HG02884 (cell line): ENCODE measurements at regions not wholly inside any gene's neighbourhood (a gene's known extent, or its start where the extent isn't known, plus 50 kb on each side); places are given as distances from the start of the nearest gene placed in this dataset.

Experiments
- ATAC-seq: cut with Tn5 transposase; IDR thresholded peaks from one replicate; pipeline ENCODE4 v1.9.1; 2021; ENCODE audit warnings: mild to moderate bottlenecking, moderate library complexity; ENCODE audit not compliant: unreplicated experiment

DNA sequence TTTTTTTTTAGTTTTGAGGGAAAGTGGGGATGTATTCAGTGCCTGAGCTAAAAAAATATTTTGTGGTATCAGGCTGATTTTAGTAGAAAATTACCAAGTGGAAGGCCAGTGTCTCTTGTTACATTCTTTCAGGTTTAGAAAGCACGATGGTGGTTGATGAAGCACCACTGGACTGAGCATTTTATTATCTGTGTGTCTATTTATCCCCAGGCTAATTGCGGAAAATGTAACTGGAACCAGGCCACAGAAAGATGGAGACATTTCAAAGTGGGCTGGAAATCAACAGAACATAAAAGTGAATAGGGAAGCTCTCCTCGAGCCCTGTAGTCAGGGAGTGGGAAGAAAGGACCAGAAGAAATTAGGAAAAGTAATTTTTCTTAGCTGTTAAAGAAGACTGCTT is 261.0 kb downstream of the STK31 start:
- ATAC-seq: no peak

DNA sequence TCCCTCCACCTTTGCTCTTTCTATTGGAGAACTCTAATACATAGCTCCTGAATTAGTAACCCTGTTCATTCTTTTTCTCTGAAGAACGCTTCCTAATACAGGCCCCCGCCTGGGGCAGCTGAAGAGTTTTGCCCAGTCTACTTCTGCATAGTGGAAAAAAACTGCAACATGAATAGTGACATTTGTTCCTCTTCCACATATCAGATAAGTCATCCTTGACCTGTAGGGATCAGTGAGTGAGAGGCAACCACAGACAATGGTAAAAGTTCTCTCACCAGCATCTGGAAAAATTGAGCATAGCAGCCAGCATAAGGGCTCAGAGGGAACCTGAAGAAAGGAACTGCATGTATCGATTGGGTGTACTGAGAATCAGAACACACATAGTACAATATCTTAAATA is 262.0 kb downstream of the STK31 start:
- ATAC-seq: no peak

DNA sequence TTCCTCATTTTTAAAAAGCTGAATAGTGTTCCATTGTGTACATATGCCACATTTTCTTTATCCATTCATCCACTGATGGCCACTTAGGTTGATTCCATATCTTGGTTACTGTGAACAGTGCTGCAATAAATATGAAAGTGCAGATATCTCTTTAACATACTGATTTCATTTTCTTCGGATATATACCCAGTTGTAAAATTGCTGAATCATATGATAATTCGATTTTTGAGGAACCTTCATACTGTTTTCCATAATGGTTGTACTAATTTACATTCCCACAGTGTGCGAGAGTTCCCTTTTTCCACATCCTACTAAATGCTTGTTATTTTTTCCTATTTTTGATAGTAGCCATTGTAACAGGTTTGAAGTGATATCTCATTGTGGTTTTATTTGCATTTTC is 263.2 kb downstream of the STK31 start:
- no peak for ATAC-seq

DNA sequence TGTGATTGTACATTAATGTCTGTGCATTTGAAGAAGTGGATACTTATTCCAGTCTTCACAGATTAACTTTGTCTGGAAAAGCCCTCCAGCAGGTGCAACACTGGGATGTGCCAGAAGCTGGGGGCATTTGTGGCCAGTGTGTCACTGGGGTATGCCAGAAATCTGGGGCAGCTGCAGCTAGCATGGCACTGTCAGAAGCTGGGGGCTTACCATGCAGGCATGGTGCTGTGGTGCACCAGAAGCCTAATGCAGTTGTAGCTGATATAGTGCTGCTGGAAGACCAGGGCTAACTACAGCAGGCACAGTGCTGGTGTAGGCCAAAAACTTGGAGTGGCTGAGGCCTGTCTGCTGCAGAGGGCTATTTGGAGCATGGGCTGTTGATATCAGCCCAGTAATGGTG is 270.1 kb downstream of the STK31 start:
- no peak for ATAC-seq

DNA sequence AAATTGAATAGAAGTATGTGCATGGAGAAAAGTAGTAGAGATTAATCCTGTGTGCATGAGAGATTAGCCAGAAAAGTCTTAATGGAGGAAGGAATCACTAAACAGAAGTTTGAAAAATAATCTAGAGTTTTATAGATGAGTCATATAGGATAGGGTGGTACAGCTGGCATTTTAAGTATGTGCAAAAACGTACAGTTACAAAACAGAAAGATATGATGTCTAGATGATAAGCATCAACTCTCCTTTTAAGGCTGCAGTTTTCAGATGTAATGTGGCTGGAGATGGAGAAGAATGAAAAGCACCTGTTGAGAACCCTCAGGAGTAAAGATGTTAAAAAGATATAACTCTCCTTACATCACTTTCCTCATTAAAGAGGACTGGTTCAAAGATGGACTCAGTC is 271.3 kb downstream of the STK31 start:
- ATAC-seq: no peak

DNA sequence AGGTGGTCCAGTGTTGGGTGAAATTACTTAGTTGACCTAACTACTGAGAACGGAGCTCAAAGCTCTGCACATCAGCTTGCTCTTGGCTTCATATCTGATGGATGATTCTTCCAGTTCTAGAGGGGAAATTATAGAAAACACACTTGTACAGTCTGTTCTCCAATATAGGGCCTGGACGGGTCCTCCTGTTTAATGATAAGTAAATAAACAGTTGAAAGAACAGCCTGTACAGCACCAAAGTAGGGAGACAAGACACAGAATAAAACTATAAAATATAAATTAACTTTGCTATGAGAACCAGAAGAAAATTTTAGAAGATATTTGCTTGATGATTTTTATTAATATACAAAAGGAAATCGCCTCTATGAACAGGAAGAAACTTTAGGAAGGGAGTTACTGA is 271.7 kb downstream of the STK31 start:
- ATAC-seq: no peak

DNA sequence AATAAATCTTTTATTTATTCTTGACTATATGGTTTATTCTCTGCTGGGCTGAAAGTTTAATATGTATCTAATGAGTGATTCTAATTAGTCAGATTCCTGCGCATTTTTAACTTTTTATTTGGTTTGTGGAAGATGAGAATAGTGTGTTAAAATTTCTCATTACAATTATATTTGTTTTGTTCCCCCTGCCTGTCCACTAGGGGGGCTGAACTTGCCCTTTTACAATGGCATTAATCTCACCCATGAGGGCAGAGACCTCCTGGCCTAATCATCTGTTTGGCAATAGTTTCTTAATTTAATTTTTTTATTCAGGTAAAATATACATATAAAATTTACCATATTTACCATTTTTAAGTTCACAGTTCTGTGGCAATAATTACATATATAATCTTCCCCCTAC is 278.5 kb upstream of the NPY start:
- ATAC-seq: no peak

DNA sequence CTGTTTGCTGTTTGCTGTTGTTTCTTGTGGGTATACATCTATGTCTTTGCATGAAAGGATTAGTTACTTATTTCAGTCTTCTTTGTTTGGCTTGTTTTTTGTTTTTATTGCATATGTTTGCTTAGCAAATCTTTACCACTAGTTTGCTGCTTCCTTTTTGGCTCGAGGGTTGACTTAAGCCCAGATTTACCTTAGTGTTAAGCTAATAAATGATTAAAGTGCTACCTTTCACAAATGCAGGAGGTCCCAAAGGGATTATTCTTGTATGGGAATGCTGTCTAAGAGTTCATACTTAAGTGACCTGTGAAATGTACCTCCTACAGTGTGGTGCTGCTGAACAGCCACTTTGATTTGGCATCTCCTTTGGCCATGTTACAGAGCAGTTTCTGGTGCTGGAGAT is 273.5 kb upstream of the NPY start:
- ATAC-seq: no peak

DNA sequence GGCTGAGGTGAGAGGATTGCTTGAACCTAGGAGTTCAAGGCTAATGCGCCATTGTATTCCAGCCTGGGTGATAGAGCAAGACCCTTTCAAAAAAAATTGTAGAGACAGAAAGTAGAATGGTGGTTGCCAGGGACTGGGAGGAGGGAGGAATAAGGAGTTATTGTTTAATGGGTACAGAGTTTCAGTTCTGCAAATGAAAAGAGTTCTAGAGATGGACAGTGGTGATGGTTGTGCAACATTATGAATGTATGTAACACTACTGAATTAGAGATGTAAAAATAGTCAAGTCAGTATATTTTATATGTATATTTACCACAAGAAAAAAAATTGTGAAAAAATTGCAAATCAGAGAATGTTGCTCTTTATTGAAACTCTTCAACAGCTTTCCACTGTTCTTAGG is 266.5 kb upstream of the NPY start:
- no peak for ATAC-seq

DNA sequence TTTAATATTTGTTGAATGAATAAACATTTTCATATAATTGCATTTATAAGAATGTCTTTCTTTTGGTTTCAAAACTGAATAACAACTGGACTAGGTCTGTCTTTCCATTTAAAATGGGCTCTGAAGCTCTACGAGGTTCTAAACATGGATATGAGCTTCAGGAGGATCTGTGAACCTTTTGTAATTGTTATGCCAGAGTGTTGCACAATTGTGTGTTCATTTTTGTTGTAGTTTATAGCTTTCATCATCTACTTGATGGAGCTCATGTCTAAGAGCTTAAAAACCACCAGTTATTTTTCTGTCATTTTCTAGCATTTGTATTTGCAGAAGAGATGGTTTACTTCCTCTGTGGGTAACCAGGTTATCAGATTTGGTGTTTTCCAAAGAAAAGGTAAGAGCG is 265.7 kb upstream of the NPY start:
- ATAC-seq: no peak

DNA sequence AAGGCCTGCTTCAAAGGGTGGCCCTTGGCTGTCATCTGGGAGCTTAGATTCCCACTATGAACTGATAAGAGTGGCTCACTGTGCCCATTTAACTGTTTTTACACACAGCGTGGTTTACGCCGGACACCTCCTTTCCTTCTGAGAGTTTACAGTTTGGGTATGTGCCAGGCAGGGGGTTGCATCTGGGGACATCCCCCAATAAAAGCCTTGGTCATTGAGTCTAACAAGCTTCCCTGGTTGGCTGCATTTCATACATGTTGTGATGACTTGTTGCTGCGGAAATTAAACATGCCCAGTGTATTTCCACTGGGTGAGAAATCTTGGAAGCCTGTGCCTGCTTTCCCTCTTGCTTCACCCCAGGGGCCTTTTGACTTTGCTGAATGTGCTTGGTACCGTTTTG is 264.1 kb upstream of the NPY start:
- ATAC-seq: no peak

DNA sequence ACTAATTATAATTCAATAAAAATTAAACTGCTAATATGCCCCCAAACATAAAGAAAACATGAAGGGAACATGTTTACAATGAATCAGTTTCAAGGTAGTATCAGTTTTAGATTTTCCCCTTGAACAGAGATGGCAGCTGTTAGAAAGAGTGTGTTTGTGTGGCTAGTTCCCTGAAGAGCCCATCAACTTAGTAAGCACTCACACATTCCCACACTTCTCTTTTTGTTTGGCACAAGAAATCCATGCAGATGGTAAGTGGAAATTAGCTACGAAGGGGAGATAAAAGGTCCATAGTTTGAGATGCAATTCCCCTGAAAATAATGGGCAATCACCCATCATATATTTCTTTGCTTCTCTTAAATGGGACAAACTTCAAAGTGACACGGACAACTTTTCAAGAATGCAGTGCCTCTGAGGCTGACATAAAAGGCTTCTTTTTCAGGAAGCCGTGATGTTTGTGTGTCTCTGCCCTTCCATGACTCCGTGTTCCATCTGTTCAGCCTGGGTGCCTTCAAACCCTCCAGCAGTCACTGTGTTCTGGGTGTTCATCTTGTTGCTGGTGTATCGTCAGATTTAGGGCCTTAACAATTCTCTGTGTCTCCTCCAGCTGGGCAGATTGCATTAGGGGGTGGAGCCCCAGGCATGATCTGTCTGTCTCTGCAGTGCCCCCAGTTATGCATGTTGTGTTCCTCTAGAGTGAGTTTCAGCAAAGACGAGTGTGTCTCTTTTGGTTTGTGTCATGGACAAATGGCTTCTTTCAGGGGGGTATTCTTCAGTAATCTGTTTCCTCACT is 259.5 kb upstream of the NPY start:
- no peak for ATAC-seq

DNA sequence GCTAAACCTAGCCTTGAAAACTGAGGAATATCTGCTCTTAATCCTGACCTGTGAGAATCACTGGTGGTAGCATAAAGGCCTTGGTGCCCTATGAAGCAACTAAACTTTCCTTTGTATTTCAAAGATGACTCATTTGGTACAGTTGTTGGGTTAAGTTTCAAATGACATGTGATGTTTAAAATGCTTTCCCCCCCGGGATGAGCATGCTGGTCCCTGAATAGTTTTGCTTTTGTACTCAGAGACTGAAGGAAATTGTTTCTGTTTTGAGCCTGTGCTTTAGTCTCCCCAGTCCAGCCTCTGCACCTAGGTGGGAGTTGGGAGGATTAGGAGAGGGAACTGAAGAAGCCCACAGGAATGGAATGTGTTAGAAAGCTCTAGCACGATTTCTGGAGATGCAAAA is 258.9 kb upstream of the NPY start:
- no peak for ATAC-seq

DNA sequence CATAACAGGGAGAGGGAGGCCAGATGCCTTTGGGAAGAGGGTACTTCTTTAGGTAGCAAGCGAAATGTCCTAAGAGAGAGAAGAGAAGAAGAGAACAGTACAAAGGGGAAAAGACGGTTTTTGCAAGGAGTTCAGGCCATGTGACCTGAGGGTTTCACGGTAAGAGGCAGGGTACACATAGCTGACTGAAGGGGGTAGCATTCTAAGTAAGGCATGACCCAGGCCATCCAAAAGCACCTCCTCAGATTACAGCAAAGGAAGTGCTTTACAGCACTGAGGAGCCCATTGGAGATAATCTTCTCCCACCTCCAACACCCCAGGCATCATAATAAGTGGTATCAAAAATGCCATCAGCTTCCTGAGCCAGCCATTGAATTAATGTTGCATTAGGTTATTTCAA is 258.2 kb upstream of the NPY start:
- ATAC-seq: no peak

DNA sequence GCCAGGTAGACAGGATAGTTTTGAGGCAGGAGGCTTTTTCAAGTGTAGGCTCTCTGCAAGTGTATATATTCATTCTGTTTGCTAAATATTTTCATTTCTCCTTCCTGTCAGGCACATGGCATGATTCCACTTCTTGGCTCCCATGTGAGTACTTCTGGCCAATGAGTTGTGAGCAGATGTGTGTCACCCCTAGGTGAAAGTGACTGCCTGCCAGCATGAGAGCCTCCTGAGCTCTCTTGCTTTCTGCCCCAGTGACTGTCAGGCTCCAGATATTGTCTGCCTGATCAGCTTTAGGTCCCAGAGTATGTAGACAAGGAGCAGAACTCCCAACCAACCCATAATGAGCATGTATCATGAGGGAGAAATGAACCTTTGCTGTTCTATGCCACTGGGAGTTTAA is 257.6 kb upstream of the NPY start:
- no peak for ATAC-seq

DNA sequence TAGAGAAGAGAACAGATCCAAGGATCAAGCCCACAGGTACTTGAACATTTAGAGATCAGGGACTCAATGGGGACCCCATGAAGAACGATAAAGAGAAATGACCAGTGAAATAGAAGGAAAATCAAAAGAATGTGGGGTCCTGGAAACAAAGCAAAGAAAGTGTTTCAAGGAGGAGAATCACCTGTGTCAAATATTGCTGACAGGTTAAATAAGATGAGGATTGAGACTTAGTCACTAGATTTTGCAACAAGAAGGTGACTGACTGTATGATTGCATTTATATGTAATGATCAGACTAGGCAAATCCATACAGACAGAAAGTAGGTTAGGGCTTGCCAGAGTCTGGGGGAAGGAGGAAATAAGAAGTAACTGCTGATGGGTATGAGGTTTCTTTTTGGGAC is 254.9 kb upstream of the NPY start:
- no peak for ATAC-seq

DNA sequence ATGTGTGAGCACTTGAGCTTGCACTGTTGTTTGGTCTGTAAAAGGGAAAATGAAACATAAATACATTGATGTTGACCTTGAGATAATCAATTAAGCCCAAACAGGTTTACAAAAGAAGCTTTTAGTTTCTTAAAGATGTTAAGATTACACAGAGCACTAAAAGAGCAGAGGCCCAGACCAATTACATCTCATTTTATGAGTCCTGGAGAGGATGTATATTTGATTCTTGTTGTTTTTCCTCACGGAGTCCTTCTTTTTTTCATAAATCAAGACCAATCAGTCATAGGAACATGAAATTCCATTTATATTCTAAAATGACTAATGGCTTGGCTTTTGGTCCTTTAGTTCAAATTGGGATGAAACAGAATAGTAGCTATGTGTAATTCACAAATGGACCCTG is 249.7 kb upstream of the NPY start:
- no peak for ATAC-seq

DNA sequence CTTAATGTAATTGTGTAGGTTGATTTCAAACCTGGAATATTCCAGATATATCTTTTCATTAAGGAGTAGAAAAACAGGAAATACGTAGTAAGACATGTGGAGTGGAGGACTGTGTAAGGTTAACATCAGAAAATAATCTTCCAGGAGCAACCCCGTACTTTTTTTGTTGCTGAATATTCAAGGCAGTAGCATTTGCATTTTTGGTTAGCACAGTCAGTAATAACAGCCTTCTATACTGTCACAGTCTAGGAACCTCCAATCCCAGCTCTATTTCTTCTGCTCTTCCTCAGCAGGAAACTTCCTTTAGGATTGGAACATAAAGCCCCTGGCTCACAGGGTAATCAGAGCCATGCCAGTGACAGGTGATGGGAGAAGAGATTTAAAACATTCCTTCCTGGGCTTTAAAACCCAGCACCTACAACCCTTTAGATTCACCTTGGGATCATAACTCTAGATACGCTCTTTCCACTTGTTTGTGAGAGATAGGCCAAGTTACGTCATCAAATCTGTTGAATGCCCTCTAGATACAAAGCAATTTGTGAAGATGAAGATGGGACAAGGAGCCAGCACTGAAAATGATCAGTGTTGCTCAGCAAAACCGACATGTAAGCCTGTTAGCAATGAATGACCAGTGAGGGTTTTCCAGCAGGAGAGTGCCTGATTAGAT is 248.5 kb upstream of the NPY start:
- ATAC-seq: no peak

DNA sequence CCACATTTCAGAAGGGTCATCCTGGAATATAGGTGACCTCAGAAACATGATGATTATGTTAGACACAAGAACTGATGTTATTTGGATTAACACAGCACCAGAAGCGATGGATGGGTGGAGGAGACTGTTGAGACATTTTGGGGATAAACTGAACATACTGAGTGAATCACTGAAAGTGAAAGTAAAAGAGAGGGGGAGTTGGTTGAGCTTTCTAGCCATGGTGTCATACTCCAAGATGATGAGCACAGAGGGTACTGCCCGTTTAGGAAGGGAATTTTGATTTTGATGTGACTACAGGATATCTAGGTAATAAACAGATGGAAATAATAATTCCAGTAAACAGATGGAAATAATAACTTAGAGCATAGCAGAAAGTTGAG is 248.0 kb upstream of the NPY start:
- no peak for ATAC-seq

DNA sequence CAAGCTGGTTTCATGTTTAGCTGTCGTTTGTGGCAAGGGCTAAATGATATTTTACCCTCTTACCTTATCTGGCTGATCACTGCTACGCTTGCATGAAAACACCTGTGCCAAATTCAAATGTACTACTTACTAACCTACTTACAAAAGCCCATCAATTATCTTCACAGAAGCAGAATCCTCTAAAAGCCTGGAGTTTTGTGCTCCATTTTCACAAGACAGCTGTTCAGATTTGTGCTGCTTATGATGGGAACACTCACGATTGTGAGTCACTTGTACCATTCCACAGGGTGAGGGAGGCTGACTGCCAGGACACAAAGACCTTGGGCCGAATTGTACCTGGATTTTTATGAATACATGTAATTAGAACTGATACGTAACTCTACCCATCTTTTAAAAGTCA is 245.0 kb upstream of the NPY start:
- ATAC-seq: no peak

DNA sequence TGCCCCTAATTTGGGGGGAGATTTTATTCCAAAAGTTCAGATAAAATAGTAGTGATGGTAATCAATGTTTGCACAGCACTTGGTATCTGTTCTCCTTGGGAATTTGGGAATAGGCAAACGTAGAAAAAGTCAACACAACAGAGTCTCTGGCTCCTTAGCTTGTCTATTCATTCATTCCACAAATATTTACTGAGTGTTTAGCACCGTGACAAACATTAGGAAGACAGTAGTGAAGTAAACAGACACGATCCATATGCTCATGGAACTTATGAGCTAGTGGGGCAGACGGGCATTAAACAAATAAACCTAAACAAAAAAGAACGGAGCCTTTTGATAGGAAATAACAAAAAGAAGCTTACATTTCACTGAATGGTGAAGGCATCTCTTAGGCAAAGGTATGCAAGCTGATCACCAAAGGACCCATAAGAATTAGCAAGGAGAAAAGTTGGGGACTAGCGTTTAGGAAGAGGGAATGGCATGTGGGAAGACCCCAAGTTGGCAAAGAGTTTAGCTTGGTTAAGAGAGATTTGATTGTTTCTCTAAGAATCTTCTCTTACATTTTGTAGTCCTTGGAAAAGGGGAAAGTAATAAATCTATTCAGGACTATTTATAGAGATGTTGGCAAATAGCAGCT is 243.9 kb upstream of the NPY start:
- ATAC-seq: no peak

DNA sequence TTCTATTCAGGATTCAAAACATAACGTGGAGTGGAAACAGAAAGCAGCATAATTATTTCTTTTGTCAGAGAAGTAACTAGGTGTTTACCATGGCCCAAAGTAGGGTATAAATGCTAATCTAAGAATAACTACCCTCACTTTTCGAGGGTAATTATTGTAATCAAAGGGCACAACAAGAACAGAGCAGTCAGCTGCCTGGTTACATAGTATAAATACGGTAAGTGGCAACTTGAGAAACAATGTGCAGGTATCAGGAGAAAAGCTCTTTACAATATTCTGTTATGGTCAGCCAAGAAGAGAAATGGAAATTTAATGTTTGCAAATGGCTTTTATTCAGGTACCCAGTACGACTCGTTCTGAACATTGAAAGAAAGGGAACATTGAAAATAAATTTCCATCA is 242.0 kb upstream of the NPY start:
- no peak for ATAC-seq
